CD4-positive, alpha-beta T cell (primary cell): ENCODE measurements at regions not wholly inside any gene's neighbourhood (a gene's known extent, or its start where the extent isn't known, plus 50 kb on each side); places are given as distances from the start of the nearest gene placed in this dataset.
"Not testable (repeated sequence)": the region's sequence is repeated elsewhere in the genome, so short reads cannot be mapped to it uniquely, and the experiment has no call there.

ENCODE experiments used
- ATAC-seq: fragments of 200-7000 bp; cut with Tn5 transposase; one replicate; pipeline ENCODE4 v1.10.0; 2022; ENCODE audit warnings: mild to moderate bottlenecking; ENCODE audit not compliant: poor library complexity
- CTCF ChIA-PET: fragments of 350-600 bp; sonication (Branson Sonifier 250); formaldehyde crosslinking; loops from one replicate; lab custom pipeline; 2021; ENCODE audit warnings: antibody characterized with exemption, inconsistent platforms; lab: Charles Lee
- POLR2A ChIA-PET: fragments of 350-600 bp; sonication (Branson Sonifier 250); formaldehyde crosslinking; loops from one replicate; lab custom pipeline; 2021; ENCODE audit warnings: antibody characterized with exemption, inconsistent platforms; lab: Charles Lee
- DNase-seq, 14 experiments: peaks; one replicate each; pipeline ENCODE4 v3.0.0-alpha.2; 2013 to 2020; ENCODE audit warnings: mixed read lengths in 2 of 14
- H3K27ac ChIP-seq, 2 donors: one replicate each; pipeline versions ENCODE4 v1.5.1 to v1.7.0; 2013; ENCODE audit warnings: low read length in 2 of 2, low read depth in 1 of 2, mild to moderate bottlenecking in 1 of 2
- H3K27me3 ChIP-seq, 2 experiments: 1 replicate in 1 of 2; 2 replicates in 1 of 2; pipeline versions ENCODE4 v1.6.1 to v1.7.0; 2013; ENCODE audit warnings: low read length in 2 of 2, control low read depth in 1 of 2, mild to moderate bottlenecking in 1 of 2, moderate library complexity in 1 of 2; ENCODE audit not compliant: insufficient read depth in 2 of 2, control insufficient read depth in 1 of 2
- H3K36me3 ChIP-seq: one replicate; pipeline ENCODE4 v1.6.1; 2013; ENCODE audit warnings: low read length, control low read depth; ENCODE audit not compliant: insufficient read depth
- H3K4me1 ChIP-seq: one replicate; pipeline ENCODE4 v1.6.1; 2013; ENCODE audit warnings: low read length, control low read depth; ENCODE audit not compliant: insufficient read depth
- H3K4me3 ChIP-seq: one replicate; pipeline ENCODE4 v1.5.1; 2013; ENCODE audit warnings: mild to moderate bottlenecking, low read length, moderate library complexity
- H3K9me3 ChIP-seq, 2 experiments: 1 replicate in 1 of 2; 2 replicates in 1 of 2; pipeline versions ENCODE4 v1.6.1 to v1.7.0; 2013; ENCODE audit warnings: low read length in 2 of 2, mild to moderate bottlenecking in 2 of 2, control low read depth in 1 of 2, moderate library complexity in 1 of 2; ENCODE audit not compliant: control insufficient read depth in 1 of 2, insufficient read depth in 1 of 2
- H3K27ac Mint-ChIP-seq: one replicate; pipeline ENCODE4 v1.8.0; 2020; ENCODE audit warnings: mixed read lengths
- H3K27me3 Mint-ChIP-seq: one replicate; pipeline ENCODE4 v1.8.0; 2021; ENCODE audit warnings: mixed read lengths
- H3K36me3 Mint-ChIP-seq: one replicate; pipeline ENCODE4 v1.8.0; 2021; ENCODE audit warnings: low read depth, mixed read lengths
- H3K4me1 Mint-ChIP-seq: one replicate; pipeline ENCODE4 v1.8.0; 2021; ENCODE audit warnings: low read depth, mixed read lengths
- H3K4me3 Mint-ChIP-seq: one replicate; pipeline ENCODE4 v1.8.0; 2020; ENCODE audit warnings: mild to moderate bottlenecking, mixed read lengths
- H3K9me3 Mint-ChIP-seq: one replicate; pipeline ENCODE4 v1.8.0; 2020; ENCODE audit warnings: mixed read lengths
- CTCF ChIP-seq: fragments of 200-600 bp; IDR thresholded peaks from one replicate; pipeline ENCODE4 v1.8.0; 2022; ENCODE audit warnings: antibody characterized with exemption, mild to moderate bottlenecking
- intact Hi-C, 2 experiments: fragments of 100-400 bp; cut with DNase I in 1 of 2; cut with micrococcal nuclease in 1 of 2; formaldehyde crosslinking; loops; one replicate each; pipeline versions ENCODE4 v1.15.1 to v1.9.0; 2023 to 2025; cut with DNase I, micrococcal nuclease

GRCh38 chr1:224042557-224043118 lies 71.3 kb upstream of the FBXO28 start:
- TF ChIP-seq CTCF = no peak
- H3K4me3 ChIP-seq = no peak overlapping the region
- H3K27ac Mint-ChIP-seq = no peak overlapping the region
- ChIA-PET POLR2A (no interaction called here), CTCF (interaction anchor here (1.7 kb wide), 1 partner anchor 8 kb away, joined by 6 read pairs; no protein-coding TSS in a partner anchor)
- no peak overlapping the region for H3K27ac ChIP-seq
- ATAC-seq = no peak
- peaks cover 32% of the 10 kb centered on the region for H3K27me3 Mint-ChIP-seq
- no peak overlapping the region for H3K4me3 Mint-ChIP-seq
- no peaks in the 10 kb centered on the region for H3K9me3 ChIP-seq
- no peaks in the 10 kb centered on the region for H3K9me3 Mint-ChIP-seq
- no peak for DNase-seq
- no peaks in the 10 kb centered on the region for H3K4me1 Mint-ChIP-seq
- H3K36me3 Mint-ChIP-seq = no peaks in the 10 kb centered on the region
- no peaks in the 10 kb centered on the region for H3K36me3 ChIP-seq
- H3K4me1 ChIP-seq = no peaks in the 10 kb centered on the region
- H3K27me3 ChIP-seq = peaks cover 4 to 5% of the 10 kb centered on the region in 2 experiments
- intact Hi-C loops = no loop called here

- DNase-seq (no peak), ATAC-seq (no peak)
Observed at GRCh38 chr1:224041032-224041431, 72.9 kb upstream of the FBXO28 start.

GRCh38 chr1:224040423-224040822 lies 73.5 kb upstream of the FBXO28 start:
- CTCF ChIA-PET, H3K4me1 ChIP-seq, H3K9me3 ChIP-seq, H3K27me3 ChIP-seq, H3K27ac ChIP-seq, H3K27ac Mint-ChIP-seq, H3K9me3 Mint-ChIP-seq, H3K36me3 ChIP-seq, DNase-seq, H3K36me3 Mint-ChIP-seq, H3K4me3 Mint-ChIP-seq, POLR2A ChIA-PET, ATAC-seq, H3K4me3 ChIP-seq, H3K4me1 Mint-ChIP-seq, intact Hi-C loops: not testable (repeated sequence)
- H3K27me3 Mint-ChIP-seq = peaks cover 39% of the 10 kb centered on the region

More at GRCh38 chr1:224041032-224041431, 72.9 kb upstream of the FBXO28 start:
- no peaks in the 10 kb centered on the region for H3K9me3 ChIP-seq
- Mint-ChIP-seq H3K27me3 (peaks cover 39% of the 10 kb centered on the region), H3K36me3 (no peaks in the 10 kb centered on the region), H3K9me3 (no peaks in the 10 kb centered on the region), H3K4me1 (no peaks in the 10 kb centered on the region), H3K27ac (no peak overlapping the region), H3K4me3 (no peak overlapping the region)
- no peaks in the 10 kb centered on the region for H3K4me1 ChIP-seq
- ChIA-PET POLR2A (no interaction called here), CTCF (interaction anchor here (1.7 kb wide), 1 partner anchor 10 kb away, joined by 6 read pairs; no protein-coding TSS in a partner anchor)
- H3K4me3 ChIP-seq = no peak overlapping the region
- peaks cover 5 to 7% of the 10 kb centered on the region in 2 experiments for H3K27me3 ChIP-seq
- no peak overlapping the region for H3K27ac ChIP-seq
- no peak for TF ChIP-seq CTCF
- no peaks in the 10 kb centered on the region for H3K36me3 ChIP-seq
- intact Hi-C loops = no loop called here

- H3K36me3 ChIP-seq, H3K27ac ChIP-seq, POLR2A ChIA-PET, H3K27ac Mint-ChIP-seq, H3K36me3 Mint-ChIP-seq, DNase-seq, H3K27me3 ChIP-seq, intact Hi-C loops, H3K9me3 Mint-ChIP-seq, H3K4me3 Mint-ChIP-seq, H3K4me1 ChIP-seq, CTCF ChIA-PET, H3K4me3 ChIP-seq, H3K9me3 ChIP-seq, H3K4me1 Mint-ChIP-seq, ATAC-seq: not testable (repeated sequence)
- peaks cover 39% of the 10 kb centered on the region for H3K27me3 Mint-ChIP-seq
Observed at GRCh38 chr1:224040006-224040405, 73.9 kb upstream of the FBXO28 start.

- H3K27ac Mint-ChIP-seq, H3K9me3 ChIP-seq, H3K4me3 ChIP-seq, H3K36me3 Mint-ChIP-seq, CTCF ChIA-PET, H3K4me3 Mint-ChIP-seq, POLR2A ChIA-PET, H3K9me3 Mint-ChIP-seq, H3K27ac ChIP-seq, DNase-seq, H3K4me1 ChIP-seq, H3K36me3 ChIP-seq, H3K4me1 Mint-ChIP-seq, H3K27me3 ChIP-seq, intact Hi-C loops, ATAC-seq: not testable (repeated sequence)
- peaks cover 30% of the 10 kb centered on the region for H3K27me3 Mint-ChIP-seq
Observed at GRCh38 chr1:224038832-224039231, 75.1 kb upstream of the FBXO28 start.

GRCh38 chr1:224037362-224037761 lies 76.5 kb upstream of the FBXO28 start:
- H3K4me3 ChIP-seq, CTCF ChIA-PET, H3K4me1 Mint-ChIP-seq, intact Hi-C loops, H3K27ac Mint-ChIP-seq, H3K36me3 ChIP-seq, H3K9me3 Mint-ChIP-seq, H3K27me3 ChIP-seq, POLR2A ChIA-PET, ATAC-seq, H3K36me3 Mint-ChIP-seq, H3K4me3 Mint-ChIP-seq, H3K4me1 ChIP-seq, H3K27ac ChIP-seq, H3K9me3 ChIP-seq, DNase-seq: not testable (repeated sequence)
- H3K27me3 Mint-ChIP-seq = peaks cover 25% of the 10 kb centered on the region
